ENCODE measurements at regions not wholly inside any gene's neighbourhood (a gene's known extent, or its start where the extent isn't known, plus 50 kb on each side); places are given as distances from the start of the nearest gene placed in this dataset.
A peak's percentile ranks its signal among the peaks of the same experiment; 100 is the strongest.
"Not testable (repeated sequence)": the region's sequence is repeated elsewhere in the genome, so short reads cannot be mapped to it uniquely, and the experiment has no call there.

- Mint-ChIP-seq H3K36me3 (ENCODE audit: low read depth) (no peaks in the 10 kb centered on the region), H3K4me1 (ENCODE audit: low read depth) (no peaks in the 10 kb centered on the region), H3K9me3 (no peaks in the 10 kb centered on the region), H3K4me3 (no peak overlapping the region), H3K27me3 (ENCODE audit: insufficient read depth) (peaks cover 1% of the 10 kb centered on the region), H3K27ac (no peak overlapping the region)
- TF ChIP-seq CTCF (IDR thresholded peaks at IDR 0.05), result no peak
- no peak for DNase-seq
Measured at GRCh38 chr14:38662781-38663180, 406.9 kb upstream of the CLEC14A start.

GRCh38 chr14:38646391-38646790 lies 390.5 kb upstream of the CLEC14A start:
- H3K27me3 Mint-ChIP-seq (ENCODE audit: insufficient read depth), result peaks cover 2% of the 10 kb centered on the region
- peaks cover 8% of the 10 kb centered on the region; the same call in 1 of the 2 replicates for H3K4me1 Mint-ChIP-seq (ENCODE audit: low read depth)
- H3K36me3 Mint-ChIP-seq (ENCODE audit: low read depth), result no peaks in the 10 kb centered on the region
- no peaks in the 10 kb centered on the region for H3K9me3 Mint-ChIP-seq
- H3K4me3 Mint-ChIP-seq, result no peak overlapping the region
- no peak for DNase-seq
- no peak for TF ChIP-seq CTCF (IDR thresholded peaks at IDR 0.05)
- H3K27ac Mint-ChIP-seq, result no peak overlapping the region

GRCh38 chr14:38634913-38635312 lies 379.0 kb upstream of the CLEC14A start:
- not testable (repeated sequence) for H3K36me3 Mint-ChIP-seq (ENCODE audit: low read depth); H3K4me1 Mint-ChIP-seq (ENCODE audit: low read depth); DNase-seq; H3K9me3 Mint-ChIP-seq; H3K27ac Mint-ChIP-seq; H3K4me3 Mint-ChIP-seq; H3K27me3 Mint-ChIP-seq (ENCODE audit: insufficient read depth)

GRCh38 chr14:38629412-38629811 lies 373.5 kb upstream of the CLEC14A start:
- no peaks in the 10 kb centered on the region; the same call in 1 of the 2 replicates for H3K4me1 Mint-ChIP-seq (ENCODE audit: low read depth)
- DNase-seq, result no peak
- peaks cover 5% of the 10 kb centered on the region; the same call in 1 of the 2 replicates for H3K27me3 Mint-ChIP-seq (ENCODE audit: insufficient read depth)
- TF ChIP-seq CTCF (IDR thresholded peaks at IDR 0.05), result no peak
- no peaks in the 10 kb centered on the region for H3K36me3 Mint-ChIP-seq (ENCODE audit: low read depth)
- H3K9me3 Mint-ChIP-seq, result no peaks in the 10 kb centered on the region
- H3K4me3 Mint-ChIP-seq, result no peak overlapping the region
- H3K27ac Mint-ChIP-seq, result no peak overlapping the region

- Mint-ChIP-seq H3K27ac (no peak overlapping the region), H3K27me3 (ENCODE audit: insufficient read depth) (peaks cover 5% of the 10 kb centered on the region; the same call in 1 of the 2 replicates), H3K9me3 (no peaks in the 10 kb centered on the region)
Measured at GRCh38 chr14:38627163-38627562, 371.3 kb upstream of the CLEC14A start.

GRCh38 chr14:38623661-38624060 lies 367.8 kb upstream of the CLEC14A start:
- Mint-ChIP-seq H3K27ac (no peak overlapping the region), H3K4me3 (no peak overlapping the region), H3K36me3 (ENCODE audit: low read depth) (no peaks in the 10 kb centered on the region), H3K4me1 (ENCODE audit: low read depth) (peaks cover 19% of the 10 kb centered on the region), H3K27me3 (ENCODE audit: insufficient read depth) (no peaks in the 10 kb centered on the region; the same call in 1 of the 2 replicates), H3K9me3 (no peaks in the 10 kb centered on the region)
- no peak for TF ChIP-seq CTCF (IDR thresholded peaks at IDR 0.05)
- peak; percentile 37 for DNase-seq

More at GRCh38 chr14:38627163-38627562, 371.3 kb upstream of the CLEC14A start:
- Mint-ChIP-seq H3K36me3 (ENCODE audit: low read depth) (no peaks in the 10 kb centered on the region), H3K4me1 (ENCODE audit: low read depth) (peaks cover 19% of the 10 kb centered on the region), H3K4me3 (no peak overlapping the region)
- TF ChIP-seq CTCF (IDR thresholded peaks at IDR 0.05), result no peak
- DNase-seq, result no peak

All from HFFc6 (cell line).